GM23248 (cell line): ENCODE measurements at regions not wholly inside any gene's neighbourhood (a gene's known extent, or its start where the extent isn't known, plus 50 kb on each side); places are given as distances from the start of the nearest gene placed in this dataset.

Experiments
- EZH2 ChIP-seq: fragments of 200-600 bp; sonication (generic); IDR thresholded peaks from 2 replicates; pipeline ENCODE4 v1.6.1; 2018; ENCODE audit warnings: antibody characterized with exemption, mild to moderate bottlenecking; ENCODE audit not compliant: insufficient read depth, poor library complexity, severe bottlenecking
- EZH2phosphoT487 ChIP-seq: fragments of 200-600 bp; sonication (generic); IDR thresholded peaks from 2 replicates; pipeline ENCODE4 v1.6.1; 2018; ENCODE audit warnings: antibody characterized with exemption, moderate library complexity, mild to moderate bottlenecking, low read depth; ENCODE audit not compliant: insufficient read depth

GRCh38 chr5:169512385-169512784, 71.2 kb upstream of the SPDL1 start:
- no peak for TF ChIP-seq EZH2
- TF ChIP-seq EZH2phosphoT487: no peak
